Upper lobe of right lung (tissue), 1 donor: ENCODE measurements at regions not wholly inside any gene's neighbourhood (a gene's known extent, or its start where the extent isn't known, plus 50 kb on each side); places are given as distances from the start of the nearest gene placed in this dataset.
A peak's percentile ranks its signal among the peaks of the same experiment; 100 is the strongest.

Experiments
- ATAC-seq: fragments of 200-7000 bp; cut with Tn5 transposase; one replicate; pipeline ENCODE4 v1.9.1; 2020; ENCODE audit warnings: mild to moderate bottlenecking, moderate library complexity
- DNase-seq: peaks from one replicate; pipeline ENCODE4 v3.0.0-alpha.2; 2020
- H3K27ac ChIP-seq: fragments of 200-600 bp; one replicate; pipeline ENCODE4 v1.8.0; 2022
- H3K27me3 ChIP-seq: fragments of 200-600 bp; one replicate; pipeline ENCODE4 v1.8.0; 2022; ENCODE audit warnings: mild to moderate bottlenecking
- H3K36me3 ChIP-seq: fragments of 200-600 bp; one replicate; pipeline ENCODE4 v1.8.0; 2022
- H3K4me1 ChIP-seq: fragments of 200-600 bp; one replicate; pipeline ENCODE4 v1.8.0; 2022
- H3K4me3 ChIP-seq: fragments of 200-600 bp; one replicate; pipeline ENCODE4 v1.8.0; 2022; ENCODE audit warnings: mild to moderate bottlenecking
- H3K9me3 ChIP-seq: fragments of 200-600 bp; one replicate; pipeline ENCODE4 v1.8.0; 2022
- intact Hi-C: fragments of 100-400 bp; cut with DNase I; formaldehyde crosslinking; loops from one replicate; pipeline ENCODE4 v1.11.0; 2022
- TF ChIP-seq, protein P1 (sequence below): fragments of 200-600 bp; IDR thresholded peaks from one replicate; pipeline ENCODE4 v1.8.0; 2022; ENCODE audit warnings: antibody characterized with exemption
- donor health status: DM: no; HTN: yes; CAD: no; lungs with severe emphysema.

GRCh38 chr22:35138521-35138920 lies 72.6 kb downstream of the ISX start:
- Histone ChIP-seq H3K4me3 (no peak overlapping the region), H3K27me3 (peaks cover 16% of the 10 kb centered on the region), H3K27ac (no peak overlapping the region), H3K9me3 (no peaks in the 10 kb centered on the region), H3K4me1 (no peaks in the 10 kb centered on the region), H3K36me3 (no peaks in the 10 kb centered on the region)
- no peak for DNase-seq
- TF ChIP-seq, protein P1, sequence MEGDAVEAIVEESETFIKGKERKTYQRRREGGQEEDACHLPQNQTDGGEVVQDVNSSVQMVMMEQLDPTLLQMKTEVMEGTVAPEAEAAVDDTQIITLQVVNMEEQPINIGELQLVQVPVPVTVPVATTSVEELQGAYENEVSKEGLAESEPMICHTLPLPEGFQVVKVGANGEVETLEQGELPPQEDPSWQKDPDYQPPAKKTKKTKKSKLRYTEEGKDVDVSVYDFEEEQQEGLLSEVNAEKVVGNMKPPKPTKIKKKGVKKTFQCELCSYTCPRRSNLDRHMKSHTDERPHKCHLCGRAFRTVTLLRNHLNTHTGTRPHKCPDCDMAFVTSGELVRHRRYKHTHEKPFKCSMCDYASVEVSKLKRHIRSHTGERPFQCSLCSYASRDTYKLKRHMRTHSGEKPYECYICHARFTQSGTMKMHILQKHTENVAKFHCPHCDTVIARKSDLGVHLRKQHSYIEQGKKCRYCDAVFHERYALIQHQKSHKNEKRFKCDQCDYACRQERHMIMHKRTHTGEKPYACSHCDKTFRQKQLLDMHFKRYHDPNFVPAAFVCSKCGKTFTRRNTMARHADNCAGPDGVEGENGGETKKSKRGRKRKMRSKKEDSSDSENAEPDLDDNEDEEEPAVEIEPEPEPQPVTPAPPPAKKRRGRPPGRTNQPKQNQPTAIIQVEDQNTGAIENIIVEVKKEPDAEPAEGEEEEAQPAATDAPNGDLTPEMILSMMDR, result no peak
- no peak for ATAC-seq
- intact Hi-C loops, result no loop called here

- no peaks in the 10 kb centered on the region for H3K4me1 ChIP-seq
- no peaks in the 10 kb centered on the region for H3K36me3 ChIP-seq
- DNase-seq (no peak), ATAC-seq (peak; percentile 10)
- TF ChIP-seq, protein P1, result peak; percentile 14
- no peaks in the 10 kb centered on the region for H3K27me3 ChIP-seq
- no peaks in the 10 kb centered on the region for H3K9me3 ChIP-seq
- H3K4me3 ChIP-seq, result no peak overlapping the region
- intact Hi-C loops, result no loop called here
- no peak overlapping the region for H3K27ac ChIP-seq
Measured at GRCh38 chr22:35140879-35141745, 75.2 kb downstream of the ISX start.

DNA sequence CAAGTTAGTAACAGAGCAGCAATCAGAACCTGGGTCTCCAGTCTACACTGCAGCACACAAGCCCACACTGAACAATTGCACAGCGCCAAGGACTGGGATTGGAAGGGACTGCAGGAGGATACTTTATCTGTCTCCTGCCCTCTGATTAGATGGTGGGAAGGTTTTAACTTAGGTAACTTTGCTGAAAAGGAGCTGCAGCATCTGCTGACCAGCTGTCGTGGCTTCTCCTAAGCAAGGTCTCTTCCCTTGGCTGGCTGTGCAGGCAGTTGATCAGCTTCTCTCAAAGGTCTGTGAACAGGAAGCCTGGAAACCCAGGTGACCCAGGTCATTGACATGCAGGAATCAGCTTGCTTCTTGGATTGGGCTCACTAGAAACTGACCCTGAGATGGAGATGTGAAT lies 82.4 kb downstream of the ISX start:
- no peak overlapping the region for H3K27ac ChIP-seq
- DNase-seq (peak; percentile 17), ATAC-seq (no peak)
- intact Hi-C loops, result no loop called here
- peaks cover 17% of the 10 kb centered on the region for H3K27me3 ChIP-seq
- TF ChIP-seq, protein P1, result no peak
- no peak overlapping the region for H3K4me3 ChIP-seq
- no peaks in the 10 kb centered on the region for H3K36me3 ChIP-seq
- no peaks in the 10 kb centered on the region for H3K4me1 ChIP-seq
- H3K9me3 ChIP-seq, result no peaks in the 10 kb centered on the region

- intact Hi-C loops, result no loop called here
- TF ChIP-seq, protein P1, result no peak
- no peaks in the 10 kb centered on the region for H3K4me1 ChIP-seq
- DNase-seq, result peak; percentile 39
- no peak overlapping the region for H3K4me3 ChIP-seq
- peaks cover 19% of the 10 kb centered on the region for H3K27me3 ChIP-seq
- H3K9me3 ChIP-seq, result no peaks in the 10 kb centered on the region
- H3K27ac ChIP-seq, result no peak overlapping the region
- ATAC-seq, result no peak
- H3K36me3 ChIP-seq, result no peaks in the 10 kb centered on the region
Measured at GRCh38 chr22:35148866-35149548, 83.0 kb downstream of the ISX start.

DNA sequence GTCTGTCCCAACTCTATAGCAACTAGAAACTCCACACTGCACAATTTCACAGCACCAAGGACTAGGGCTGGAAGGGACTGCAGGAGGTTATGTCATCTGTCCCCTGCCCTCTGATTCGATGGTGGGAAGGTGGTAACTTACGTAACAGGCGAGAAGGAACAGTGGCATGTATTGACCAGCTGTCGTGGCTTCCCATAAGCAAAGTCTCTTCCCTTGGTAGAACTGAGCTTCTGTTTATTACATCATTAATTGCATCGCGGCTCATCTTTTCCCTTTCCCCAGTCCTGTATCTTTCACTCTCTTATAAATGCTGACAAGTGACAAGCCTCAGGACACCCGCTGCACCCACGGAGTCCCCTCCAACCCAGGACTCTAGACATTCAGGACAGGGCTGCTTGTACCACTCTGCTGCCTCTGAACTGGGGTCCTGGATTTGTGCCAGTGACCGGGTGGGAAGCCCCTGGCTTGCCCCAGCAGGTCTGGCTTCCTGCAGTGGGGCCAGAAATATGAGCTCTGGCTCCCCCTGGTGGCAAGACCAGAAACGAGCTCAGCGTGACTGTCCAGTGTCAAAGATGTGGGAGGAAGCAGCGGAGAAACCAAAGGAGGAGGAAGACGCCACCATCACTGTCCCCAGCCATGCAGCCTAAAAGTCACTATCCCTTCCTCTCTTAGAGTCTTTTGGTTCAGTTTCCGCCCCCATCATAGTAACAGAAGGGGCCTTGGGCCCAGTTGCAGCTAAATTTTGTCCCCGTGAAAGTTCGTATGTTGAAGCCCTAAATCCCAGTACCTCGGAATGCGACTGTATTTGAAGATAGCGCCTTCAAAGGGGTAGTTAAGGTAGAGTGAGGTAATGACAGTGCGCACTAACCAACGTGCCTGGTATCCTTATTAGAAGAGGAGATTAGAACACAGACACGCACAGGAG lies 84.5 kb downstream of the ISX start:
- intact Hi-C loops, result no loop called here
- ATAC-seq (peak; percentile 75), DNase-seq (peak; percentile 73)
- Histone ChIP-seq H3K4me3 (no peak overlapping the region), H3K27ac (no peak overlapping the region), H3K9me3 (no peaks in the 10 kb centered on the region), H3K4me1 (no peaks in the 10 kb centered on the region), H3K36me3 (no peaks in the 10 kb centered on the region), H3K27me3 (peaks cover 19% of the 10 kb centered on the region)
- TF ChIP-seq, protein P1, result peak; percentile 70
